ENCODE measurements at regions not wholly inside any gene's neighbourhood (a gene's known extent, or its start where the extent isn't known, plus 50 kb on each side); places are given as distances from the start of the nearest gene placed in this dataset.
"Not testable (repeated sequence)": the region's sequence is repeated elsewhere in the genome, so short reads cannot be mapped to it uniquely, and the experiment has no call there.

DNA sequence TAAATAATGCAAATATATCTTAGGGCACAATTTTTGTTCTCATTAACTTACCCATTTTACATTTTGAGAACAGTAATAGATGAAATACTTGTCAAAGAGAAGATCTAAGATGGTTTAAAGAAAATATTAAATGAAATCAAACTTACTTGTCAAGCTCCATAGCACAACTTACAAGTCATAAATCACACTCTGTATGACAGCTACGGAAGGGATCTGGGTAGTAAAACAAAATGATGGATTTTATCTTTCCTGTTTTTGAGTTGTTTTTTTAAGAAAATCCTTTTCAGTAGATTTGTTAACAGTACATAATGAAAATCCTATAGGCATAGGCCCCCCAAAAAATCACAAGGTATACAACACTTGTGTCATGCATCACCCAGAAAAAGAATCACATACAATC is 84.4 kb upstream of the ANTXRL start:
- DNase-seq (ENCODE audit: low read depth in 2 of 2), result not testable (repeated sequence)

DNA sequence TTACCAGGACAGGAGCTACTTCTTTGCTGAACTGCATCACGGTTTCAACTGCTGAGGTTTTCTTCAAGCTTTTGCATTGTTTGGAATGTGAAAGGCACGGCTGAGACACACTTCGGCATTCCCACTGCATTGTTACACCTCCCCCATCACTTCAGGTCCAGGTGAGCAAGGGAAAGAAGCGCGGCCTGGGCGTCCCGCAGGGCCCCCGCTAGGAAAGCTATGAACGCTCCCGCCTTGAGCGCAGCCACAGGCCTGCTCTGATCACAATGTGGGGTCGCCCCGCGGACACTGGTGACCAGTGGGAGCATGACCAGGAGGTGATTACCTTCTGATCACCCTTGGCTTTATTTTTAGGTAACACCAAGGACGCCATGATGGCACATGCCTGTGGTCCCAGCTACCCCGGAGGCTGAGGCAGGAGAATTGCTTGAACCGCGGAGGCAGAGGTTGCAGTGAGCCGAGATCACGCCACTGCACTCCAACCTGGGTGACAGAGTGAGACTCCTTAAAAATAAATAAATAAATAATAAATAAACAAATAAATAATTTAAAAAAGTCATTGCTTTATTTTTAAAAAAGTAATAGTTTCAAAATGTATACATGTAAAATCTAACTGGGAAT is 82.2 kb upstream of the ANTXRL start:
- DNase-seq (ENCODE audit: low read depth in 2 of 2), result not testable (repeated sequence)

DNA sequence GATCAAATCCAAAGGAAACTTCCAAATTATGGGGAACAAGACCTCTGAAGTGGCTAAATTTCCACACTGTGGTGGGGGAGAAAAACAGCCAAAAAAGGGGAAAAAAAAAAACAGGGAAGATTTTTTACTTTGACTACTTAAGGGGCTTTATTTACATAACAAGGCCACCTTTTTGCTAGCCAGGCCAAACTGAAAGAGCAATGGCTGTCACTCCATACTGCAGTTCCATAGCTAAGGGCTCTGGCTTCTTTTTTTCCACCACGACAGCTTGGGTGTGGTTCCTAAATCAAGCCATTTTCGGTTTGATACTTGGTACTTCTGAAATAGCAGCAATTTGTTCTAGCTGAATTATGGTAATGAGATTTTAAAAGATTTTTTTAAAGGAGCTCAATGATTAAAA is 76.4 kb upstream of the ANTXRL start:
- not testable (repeated sequence) for DNase-seq (ENCODE audit: low read depth in 2 of 2)

DNA sequence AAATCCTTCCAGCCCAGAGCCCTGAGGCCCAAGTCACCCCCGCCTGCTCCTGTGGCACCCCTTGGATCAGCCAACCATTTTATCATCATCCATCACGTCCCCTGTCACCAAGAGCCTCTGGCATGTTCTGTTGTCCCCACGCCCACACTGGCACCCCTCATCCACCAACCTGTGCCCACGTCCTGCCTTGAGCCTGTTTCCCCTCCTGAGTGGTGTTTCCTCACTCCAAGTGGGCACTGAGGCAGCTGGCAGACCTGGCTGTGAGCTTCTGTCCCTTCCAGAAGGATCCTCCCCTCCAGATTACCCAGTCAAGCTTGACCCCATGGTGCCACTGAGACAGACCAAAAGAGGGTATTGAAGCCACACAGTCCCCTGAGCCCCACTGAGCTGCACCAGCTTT is 71.4 kb upstream of the ANTXRL start:
- DNase-seq (ENCODE audit: low read depth in 2 of 2), result no peak

DNA sequence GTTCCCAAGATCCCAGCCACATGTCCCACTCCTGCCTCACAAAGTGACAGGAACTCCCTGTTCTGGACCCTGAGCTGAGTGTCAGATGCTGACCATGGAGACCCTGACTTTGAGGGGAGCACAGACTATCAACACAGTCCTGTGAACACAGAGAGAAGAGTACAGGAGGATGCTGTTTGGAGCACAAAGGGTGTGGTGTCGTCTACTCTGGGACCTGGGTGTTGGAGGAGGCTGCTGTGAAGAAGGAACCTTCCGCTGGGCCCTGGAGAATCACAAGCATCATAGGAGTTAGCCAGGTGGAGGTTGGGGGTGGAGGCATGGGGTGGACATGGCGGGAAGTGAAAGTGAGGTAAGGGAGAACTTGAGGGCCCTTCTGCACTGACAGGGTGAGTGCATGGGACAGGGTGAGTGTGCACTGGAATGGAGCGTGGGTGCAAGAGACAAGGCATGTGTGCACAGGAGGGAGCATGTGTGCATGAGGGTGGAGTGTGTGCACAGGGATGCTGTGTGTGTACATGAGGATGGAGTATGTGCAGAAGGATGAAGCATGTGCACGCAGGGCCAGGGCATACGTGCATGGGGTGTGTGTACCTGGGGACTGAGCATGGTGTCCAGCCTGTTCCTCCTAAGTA is 70.7 kb upstream of the ANTXRL start:
- DNase-seq (ENCODE audit: low read depth in 2 of 2), result no peak

DNA sequence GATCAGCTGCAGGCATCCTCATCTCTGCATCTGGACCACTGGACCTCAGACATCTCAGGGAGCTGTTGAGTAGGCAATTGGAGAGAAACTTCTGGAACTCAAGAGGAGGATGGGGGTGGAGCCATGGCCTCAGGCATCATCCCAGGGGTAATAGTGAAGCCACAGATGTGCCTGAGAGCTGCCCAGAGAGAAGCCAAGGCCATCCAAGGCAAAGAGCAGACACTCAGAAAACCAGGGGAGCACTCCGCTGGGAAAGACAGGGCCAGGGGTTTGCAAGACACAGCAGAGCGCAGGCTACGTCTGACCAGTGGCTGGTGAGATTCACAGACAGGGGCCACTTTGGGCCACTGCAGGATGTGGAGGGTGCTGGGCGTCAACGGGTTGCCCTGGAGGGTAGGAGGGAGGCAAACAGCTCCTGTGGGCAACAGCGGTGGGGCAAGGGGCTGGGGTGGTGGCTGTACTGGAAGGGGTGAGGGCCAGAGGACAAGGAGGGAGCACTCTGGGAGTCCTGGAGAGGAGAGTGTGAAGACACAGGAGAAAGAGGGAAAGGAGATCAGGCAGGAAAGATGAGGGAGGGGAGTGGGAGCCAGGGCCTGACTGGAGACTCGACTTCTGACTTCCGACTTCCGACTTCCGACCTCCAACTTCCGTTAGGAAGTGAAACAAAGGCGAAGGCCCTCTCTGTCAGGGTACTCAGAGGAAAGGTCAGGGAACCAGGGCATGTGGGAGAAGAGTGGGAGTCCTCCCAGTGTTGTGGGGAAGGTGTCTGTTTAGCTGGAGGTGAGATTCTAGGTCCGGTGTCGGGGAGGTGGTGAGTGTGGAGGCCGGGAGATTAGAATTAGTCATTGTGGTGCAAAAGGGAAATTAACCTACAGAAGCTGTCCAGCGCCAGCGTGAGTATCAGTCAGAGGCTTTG is 69.7 kb upstream of the ANTXRL start:
- DNase-seq (ENCODE audit: low read depth in 2 of 2), result no peak

DNA sequence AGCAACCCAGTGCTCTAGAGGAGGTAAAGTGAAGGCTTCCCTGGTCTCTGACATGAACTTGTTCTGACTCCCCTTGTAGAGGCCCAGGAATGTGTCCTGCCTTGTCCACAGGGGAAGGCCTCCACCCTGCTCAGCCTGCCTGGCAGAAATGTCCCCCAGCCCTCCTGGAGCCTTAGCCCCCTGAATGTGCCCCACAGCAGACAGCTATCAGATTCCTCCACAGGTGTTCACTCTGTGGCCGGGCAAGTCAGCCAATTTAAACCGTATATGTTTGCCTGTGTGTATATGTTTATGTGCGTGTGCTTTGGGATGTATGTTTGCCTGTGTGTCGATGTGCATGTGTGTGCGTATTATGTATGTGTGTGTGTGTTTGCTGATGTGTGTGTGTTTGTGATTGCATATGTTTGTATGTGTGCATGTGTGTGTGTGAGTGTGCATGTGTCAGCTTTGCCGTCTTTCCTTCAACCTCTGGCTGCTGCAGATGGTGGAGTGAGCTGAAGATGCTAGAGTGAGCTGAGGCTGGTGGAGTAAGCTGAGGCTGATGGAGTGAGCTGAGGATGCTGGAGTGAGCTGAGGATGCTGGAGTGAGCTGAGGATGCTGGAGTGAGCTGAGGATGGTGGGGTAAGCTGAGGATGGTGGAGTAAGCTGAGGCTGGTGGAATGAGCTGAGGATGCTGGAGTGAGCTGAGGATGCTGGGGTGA is 68.9 kb upstream of the ANTXRL start:
- DNase-seq (ENCODE audit: low read depth in 2 of 2), result no peak

DNA sequence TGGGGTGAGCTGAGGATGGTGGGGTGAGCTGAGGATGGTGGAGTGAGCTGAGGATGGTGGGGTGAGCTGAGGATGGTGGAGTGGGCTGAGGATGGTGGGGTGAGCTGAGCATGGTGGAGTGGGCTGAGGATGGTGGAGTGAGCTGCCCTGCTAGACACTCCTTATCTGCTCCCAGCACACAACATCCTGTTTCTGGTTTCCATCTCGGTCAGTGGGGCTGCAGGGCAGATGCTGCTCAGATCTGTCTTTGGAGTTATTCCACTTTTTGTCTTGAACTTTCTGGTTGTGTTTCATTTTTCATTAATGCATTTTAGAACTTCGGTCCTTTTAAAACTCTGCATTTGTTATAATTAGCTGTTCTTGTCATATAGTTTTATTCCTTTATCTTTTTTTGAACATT is 67.9 kb upstream of the ANTXRL start:
- no peak for DNase-seq (ENCODE audit: low read depth in 2 of 2)

DNA sequence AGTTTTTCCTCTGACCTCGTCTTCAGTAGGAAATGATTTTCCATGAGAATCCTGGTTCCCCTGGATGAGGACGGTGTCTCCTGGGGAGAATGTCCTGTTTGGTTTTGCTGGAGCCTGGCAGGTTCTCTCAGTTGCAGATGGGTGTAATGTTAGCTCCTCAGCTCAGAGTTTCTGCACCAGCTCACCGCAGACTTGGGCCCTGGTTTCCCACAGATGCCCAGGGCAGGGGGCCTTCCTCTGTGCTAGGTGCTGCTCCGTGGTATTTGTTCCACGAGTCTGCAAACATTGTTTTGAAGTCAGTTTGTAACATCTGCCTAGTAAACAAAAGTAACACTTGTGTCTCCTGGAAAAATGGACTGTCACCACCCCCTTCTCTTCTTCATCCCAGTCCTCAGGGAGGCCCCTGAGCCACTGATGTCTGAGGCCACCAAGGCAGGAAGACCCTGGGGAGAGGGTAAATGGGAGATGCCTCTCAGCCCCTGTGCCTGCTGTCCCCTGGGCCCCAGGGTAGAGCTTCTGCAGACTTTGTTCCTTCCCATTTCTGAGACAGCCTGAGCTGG is 67.3 kb upstream of the ANTXRL start:
- DNase-seq (ENCODE audit: low read depth in 2 of 2), result not testable (repeated sequence)

DNA sequence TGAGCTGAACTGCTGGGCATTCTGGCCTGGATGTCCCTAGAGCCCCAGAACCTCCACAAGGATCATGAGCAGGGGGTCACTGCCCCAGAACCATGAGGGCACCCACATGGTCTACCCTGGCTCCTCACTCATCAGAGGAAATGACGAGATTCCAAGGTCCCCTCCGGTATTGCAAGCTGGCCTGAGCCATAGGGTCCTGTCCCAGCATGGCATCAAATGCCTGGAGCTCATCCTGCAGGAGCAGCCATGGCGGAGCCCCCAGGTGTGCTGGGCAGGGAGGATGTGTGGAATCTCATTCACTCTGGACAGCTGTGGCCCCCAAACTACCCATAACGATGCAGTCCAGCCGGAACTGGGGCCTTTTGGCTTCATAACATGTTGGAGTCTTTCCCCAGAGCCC is 66.6 kb upstream of the ANTXRL start:
- DNase-seq (ENCODE audit: low read depth in 2 of 2), result no peak

DNA sequence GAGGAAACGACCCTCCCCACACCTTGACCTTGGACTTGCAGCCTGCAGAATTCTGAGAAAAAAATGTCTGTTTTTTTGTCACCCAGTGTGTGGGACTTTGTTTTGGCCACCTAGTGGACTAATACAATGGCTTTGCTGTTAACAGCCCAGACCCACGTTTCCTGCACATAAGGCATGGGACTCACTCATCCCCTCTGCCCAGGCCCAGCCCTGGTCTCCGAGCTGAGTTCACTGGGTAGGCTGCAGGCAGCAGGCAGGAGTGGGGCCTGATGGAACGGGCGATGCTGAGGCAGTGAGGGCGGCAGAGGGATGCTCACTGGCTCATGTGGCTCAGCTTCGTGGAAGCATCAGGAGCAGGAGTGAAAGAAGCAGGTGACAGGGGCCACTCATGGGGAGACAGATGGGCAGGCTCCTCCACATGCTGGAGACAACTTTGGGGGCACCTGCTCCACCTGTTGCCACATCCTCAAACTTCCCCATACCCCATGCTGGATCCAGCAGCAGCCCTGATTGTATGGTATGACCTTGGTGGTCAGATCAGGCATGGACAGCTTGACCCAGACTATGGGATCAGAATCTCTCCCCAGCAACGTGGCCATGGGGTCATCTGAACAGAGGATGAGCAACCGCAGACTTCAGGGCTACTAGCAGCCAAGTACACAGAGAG is 65.8 kb upstream of the ANTXRL start:
- DNase-seq (ENCODE audit: low read depth in 2 of 2), result no peak

DNA sequence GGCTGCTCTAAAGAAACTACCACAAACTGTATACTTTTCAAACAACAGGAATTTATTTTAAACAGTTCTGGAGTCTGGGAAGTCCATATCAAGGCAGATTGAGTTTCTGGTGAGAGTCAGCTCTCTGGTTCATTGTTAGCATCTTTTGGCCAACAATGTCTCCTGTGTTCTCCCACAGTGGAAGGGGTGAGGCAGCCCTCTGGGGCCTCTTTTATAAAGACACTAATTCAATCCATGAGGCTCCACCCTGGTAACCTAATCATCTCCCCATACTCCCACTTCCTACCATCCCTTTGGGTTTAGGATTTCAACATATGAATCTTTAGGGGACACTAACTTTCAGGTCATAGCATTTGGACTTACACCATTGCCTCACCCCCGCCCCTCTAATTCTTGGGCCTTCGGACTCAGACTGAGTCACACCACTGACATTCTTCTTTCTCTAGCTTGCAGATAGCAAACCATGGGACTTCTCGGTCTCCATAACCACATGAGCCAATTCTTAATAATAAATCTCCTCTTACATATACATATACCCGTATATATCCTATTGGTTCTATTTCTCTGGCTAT is 64.3 kb upstream of the ANTXRL start:
- DNase-seq (ENCODE audit: low read depth in 2 of 2), result no peak

DNA sequence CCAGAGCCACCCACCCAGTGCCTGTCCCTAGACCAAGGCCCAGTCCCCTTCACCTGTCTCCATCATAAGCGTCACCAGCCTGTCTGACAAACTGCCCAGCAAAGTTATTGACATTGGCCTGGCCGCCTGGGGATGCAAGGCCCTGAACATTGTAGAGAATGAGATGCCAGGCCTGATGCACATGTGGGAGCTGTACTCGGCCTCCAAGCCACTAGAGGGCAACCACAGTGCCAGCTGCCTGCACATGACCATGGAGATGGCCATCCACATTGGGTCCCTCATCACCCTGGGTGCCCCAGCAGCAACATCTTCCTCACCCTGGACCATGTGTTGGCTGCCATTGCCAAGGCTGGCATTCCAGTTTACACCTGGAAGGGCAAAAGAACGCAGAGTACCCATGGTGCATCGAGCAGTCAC is 63.7 kb upstream of the ANTXRL start:
- DNase-seq (ENCODE audit: low read depth in 2 of 2), result peak in 1 of 2 donors; percentile 13

DNA sequence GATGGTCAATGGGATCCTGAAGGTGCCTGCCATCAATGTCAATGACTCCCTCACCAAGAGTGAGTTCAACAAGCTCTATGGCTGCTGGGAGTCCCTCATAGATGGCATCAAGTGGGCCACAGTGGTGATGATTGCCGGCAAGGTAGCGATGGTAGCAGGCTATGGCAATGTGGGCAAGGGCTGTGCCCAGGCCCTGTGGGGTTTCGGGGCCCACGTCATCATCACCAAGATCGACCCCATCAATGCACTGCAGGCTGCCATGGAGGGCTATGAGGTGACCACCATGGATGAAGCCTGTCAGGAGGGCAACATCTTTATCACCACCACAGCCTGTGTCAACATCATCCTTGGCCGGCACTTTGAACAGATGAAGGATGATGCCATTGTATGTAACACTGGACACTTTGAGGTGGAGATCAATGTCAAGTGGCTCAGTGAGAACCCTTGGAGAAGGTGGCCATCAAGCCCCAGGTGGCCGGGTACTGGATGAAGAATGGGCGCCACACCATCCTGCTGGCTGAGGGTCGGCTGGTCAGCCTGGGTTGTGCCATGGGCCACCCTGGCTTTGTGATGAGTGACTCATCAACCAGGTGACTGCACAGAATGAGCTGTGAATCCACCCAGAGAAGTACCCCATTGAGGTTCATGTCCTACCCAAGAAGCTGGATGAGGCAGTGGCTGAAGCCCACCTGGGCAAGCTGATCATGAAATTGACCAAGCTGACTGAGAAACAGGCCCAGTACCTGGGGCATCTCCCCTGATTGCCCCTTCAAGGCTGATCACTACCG is 63.0 kb upstream of the ANTXRL start:
- no peak for DNase-seq (ENCODE audit: low read depth in 2 of 2)

DNA sequence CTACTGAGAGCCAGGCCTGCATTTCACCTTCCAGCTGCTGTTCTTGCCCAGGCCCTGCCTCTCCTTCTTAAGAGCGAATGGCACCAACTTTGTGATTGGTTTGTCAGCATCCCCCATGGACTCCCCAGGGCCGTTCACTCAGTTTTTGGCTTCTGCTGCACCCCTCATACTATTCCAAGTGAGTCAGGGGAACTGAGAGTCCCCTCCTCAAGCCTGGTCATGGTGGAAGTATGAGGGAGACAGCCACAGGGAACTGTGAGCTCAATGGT is 62.4 kb upstream of the ANTXRL start:
- no peak for DNase-seq (ENCODE audit: low read depth in 2 of 2)

DNA sequence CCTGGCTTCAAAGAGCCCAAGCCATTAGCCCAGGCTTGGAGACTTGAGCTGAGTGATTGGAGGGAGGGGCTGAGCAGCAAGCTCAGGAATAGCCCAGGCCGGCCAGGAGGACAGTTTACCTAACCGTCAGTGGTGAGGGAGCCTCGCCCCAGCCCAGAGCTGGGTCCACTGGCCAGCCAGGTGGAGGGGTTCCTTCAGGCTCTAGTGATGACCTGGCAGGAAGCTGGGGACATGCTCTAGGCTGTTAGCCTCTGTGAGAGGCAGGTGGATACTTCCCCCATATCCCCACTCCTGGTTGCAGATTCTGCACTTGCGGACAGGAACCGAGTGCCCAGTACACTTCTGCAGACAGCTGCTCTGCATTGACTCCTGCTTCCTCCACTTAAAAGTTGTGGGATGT is 61.2 kb upstream of the ANTXRL start:
- DNase-seq (ENCODE audit: low read depth in 2 of 2), result no peak

DNA sequence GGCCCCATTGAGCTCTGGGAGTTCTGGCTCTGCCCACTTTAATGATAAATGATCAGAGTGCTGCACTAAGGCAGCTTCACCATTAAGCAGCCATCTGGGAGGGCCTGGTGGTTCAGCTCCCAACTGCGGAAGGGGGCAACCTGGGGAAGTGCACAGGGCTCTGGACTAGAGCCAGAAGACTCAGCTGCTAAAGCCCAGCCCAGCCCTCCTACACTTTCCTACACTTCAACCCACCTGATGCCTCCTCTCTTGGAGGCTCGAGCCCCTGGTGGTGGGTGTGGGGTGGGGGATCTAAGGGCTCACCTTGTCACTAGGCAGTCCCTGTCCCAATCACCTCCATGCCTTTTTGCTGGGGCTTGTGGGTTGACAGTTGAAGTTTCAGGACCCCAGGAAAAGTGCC is 60.6 kb upstream of the ANTXRL start:
- DNase-seq (ENCODE audit: low read depth in 2 of 2), result no peak

DNA sequence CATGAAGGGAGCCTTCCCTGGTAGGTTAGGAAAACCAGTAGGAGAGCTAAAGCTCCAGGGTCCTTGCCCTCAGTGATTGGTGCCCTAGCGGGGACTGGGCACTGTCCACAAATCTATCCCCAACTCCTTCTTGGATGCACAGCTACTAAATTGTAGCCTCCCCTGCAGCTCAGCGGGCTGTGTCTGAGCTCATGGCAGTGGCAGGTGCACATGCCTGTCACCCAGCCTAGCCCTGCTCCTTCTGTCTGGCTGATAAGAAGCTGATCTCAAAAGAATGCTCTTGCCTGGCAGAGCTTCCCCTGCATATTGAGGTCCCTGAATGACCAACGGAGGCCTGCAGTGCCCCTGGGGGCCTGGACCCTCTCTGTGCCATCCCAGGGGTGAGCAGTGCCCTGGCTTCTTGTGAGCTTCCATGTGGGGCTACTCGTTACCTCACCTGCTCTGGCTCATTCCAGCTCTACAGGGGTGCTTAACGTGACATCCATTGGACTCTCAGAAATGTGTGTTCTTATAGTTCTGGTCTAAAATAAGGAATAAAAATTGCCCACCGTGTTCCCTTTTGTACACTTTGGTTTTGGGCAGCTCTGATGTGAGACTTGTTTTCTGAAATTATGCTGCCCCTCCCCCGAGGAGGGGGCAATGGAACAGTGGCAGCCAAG is 59.8 kb upstream of the ANTXRL start:
- DNase-seq (ENCODE audit: low read depth in 2 of 2), result no peak

DNA sequence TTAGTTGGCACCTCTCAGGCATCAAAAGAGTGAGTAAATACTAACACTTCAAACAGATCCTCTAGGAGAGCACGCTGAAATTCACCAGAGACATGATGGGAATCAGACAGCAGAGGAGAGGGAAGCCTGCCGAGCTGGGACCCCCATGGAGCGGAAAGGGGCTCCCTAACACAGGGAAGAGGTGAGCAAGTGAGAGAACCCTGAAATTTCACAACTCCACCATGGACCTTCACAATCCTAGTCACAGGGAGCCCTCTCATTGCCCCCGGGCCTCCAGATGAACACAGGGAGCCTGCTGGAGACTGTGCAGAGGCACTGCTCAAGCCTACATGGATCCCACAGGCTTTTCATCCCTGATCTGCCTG is 59.2 kb upstream of the ANTXRL start:
- no peak for DNase-seq (ENCODE audit: low read depth in 2 of 2)

DNA sequence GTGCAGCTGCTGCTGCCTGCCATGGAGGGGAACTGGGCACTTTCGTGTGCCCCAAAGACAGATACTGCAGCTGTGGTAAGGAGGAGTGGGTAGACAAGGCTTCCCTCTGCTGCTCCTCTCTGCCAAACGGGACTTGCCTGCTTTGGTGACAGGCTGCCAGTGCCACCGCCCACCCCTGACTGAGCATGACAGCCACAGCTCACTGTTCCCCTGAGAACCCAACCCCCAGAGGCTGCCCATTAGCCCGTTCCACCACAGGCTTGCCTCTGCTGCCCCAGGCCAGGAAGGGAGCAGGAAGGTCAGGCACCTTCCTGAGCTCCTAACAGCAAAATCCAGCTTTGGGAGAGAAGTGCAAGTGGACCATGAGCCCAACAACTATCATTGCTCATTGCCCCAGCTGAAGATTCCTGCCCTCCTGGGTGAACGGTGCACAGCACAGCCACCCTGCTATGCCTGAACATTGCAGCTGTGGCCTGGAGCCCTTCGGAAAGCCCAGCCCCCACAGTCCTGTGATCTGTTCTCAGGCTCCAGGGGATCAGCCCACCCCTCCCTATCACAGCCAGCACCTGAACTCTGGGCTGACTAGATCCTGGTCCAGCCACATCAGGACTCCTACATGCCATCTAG is 58.7 kb upstream of the ANTXRL start:
- no peak for DNase-seq (ENCODE audit: low read depth in 2 of 2)

Data from activated CD4-positive, alpha-beta T cell treated with anti-CD3 and anti-CD28 coated beads for 24 hours (primary cell).